GM12872 (cell line): ENCODE measurements at regions not wholly inside any gene's neighbourhood (a gene's known extent, or its start where the extent isn't known, plus 50 kb on each side); places are given as distances from the start of the nearest gene placed in this dataset.

Experiments used
- TF ChIP-seq, protein P1 (sequence below): IDR thresholded peaks from 3 replicates; pipeline ENCODE4 v1.5.1; 2011; ENCODE audit warnings: low read depth, mild to moderate bottlenecking, low read length, moderate library complexity; ENCODE audit not compliant: insufficient read depth

- TF ChIP-seq, protein P1, sequence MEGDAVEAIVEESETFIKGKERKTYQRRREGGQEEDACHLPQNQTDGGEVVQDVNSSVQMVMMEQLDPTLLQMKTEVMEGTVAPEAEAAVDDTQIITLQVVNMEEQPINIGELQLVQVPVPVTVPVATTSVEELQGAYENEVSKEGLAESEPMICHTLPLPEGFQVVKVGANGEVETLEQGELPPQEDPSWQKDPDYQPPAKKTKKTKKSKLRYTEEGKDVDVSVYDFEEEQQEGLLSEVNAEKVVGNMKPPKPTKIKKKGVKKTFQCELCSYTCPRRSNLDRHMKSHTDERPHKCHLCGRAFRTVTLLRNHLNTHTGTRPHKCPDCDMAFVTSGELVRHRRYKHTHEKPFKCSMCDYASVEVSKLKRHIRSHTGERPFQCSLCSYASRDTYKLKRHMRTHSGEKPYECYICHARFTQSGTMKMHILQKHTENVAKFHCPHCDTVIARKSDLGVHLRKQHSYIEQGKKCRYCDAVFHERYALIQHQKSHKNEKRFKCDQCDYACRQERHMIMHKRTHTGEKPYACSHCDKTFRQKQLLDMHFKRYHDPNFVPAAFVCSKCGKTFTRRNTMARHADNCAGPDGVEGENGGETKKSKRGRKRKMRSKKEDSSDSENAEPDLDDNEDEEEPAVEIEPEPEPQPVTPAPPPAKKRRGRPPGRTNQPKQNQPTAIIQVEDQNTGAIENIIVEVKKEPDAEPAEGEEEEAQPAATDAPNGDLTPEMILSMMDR = no peak
Observed at GRCh38 chr11:104246590-104246989, 82.6 kb upstream of the PDGFD start.

GRCh38 chr11:104238916-104239315, 75.0 kb upstream of the PDGFD start:
- TF ChIP-seq, protein P1 = no peak

- TF ChIP-seq, protein P1 = no peak
Observed at GRCh38 chr11:104225047-104225446, 61.1 kb upstream of the PDGFD start.

DNA sequence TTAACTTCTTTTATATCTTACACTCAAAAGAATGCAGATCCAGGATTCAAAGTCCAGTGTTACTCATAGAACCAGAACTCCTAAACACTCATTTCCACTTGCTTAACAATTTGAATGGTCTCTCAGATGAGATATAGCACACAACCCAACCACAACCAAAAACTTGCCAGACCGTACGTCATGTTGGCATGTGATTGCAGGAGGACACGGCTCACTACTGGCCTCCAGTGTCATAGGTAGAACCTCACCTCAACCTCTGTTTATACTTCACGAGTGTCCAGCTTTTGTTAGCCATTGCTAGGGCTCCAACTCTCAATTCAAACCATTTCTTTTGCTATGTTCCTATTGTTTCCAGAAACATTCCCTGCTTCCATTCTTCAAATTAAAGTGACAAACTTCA, 58.5 kb upstream of the PDGFD start:
- TF ChIP-seq, protein P1 = no peak

- TF ChIP-seq, protein P1 = no peak
Observed at GRCh38 chr11:104221455-104221854, 57.5 kb upstream of the PDGFD start.

GRCh38 chr11:104219096-104219495, 55.1 kb upstream of the PDGFD start:
- TF ChIP-seq, protein P1 = no peak

DNA sequence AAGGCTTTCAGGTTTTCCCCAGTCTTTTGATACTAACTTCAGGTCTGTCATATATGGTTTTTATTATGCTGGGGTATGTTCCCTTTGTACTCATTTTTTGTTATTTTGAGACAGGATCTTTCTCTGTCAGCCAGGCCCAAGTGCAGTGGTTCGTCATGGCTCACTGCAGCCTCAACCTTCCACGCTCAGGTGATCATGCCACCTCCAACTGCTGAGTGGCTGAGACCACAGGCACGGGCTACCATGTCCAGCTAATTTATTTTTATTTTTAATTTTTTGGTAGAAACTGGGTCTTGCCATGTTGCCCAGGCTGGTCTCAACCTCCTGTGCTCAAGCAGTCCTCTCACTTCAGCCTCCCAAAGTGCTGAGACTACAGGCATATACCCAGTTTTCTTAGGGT, 50.6 kb upstream of the PDGFD start:
- TF ChIP-seq, protein P1 = no peak
